IMR-90 (cell line): ENCODE measurements at regions not wholly inside any gene's neighbourhood (a gene's known extent, or its start where the extent isn't known, plus 50 kb on each side); places are given as distances from the start of the nearest gene placed in this dataset.

Experiments
- ATAC-seq: fragments of 200-7000 bp; cut with Tn5 transposase; 2 replicates; pipeline ENCODE4 v1.9.1; 2020; ENCODE audit warnings: low read depth, mild to moderate bottlenecking, moderate library complexity
- BruUV-seq: library from RNA; stranded (reverse); fragments of 400-500 nt; replicated peaks from 2 replicates; lab custom pipeline; 2021; lab: Mats Ljungman, UMichigan
- CTCF ChIA-PET: fragments of 300-600 bp; formaldehyde crosslinking; extraction: SDS; loops from one replicate; lab custom pipeline; 2021; ENCODE audit warnings: antibody characterized with exemption; lab: Yijun Ruan, JAX
- POLR2A ChIA-PET: fragments of 300-600 bp; sonication (Branson Sonifier 250); formaldehyde crosslinking; loops from one replicate; lab custom pipeline; 2022; ENCODE audit warnings: antibody characterized with exemption; ENCODE audit not compliant: unreplicated experiment; lab: Charles Lee
- DNase-seq: peaks from one replicate; pipeline ENCODE4 v3.0.0; 2013
- H2AFZ ChIP-seq: replicated peaks from 2 replicates; pipeline ENCODE3; 2013; ENCODE audit warnings: low read length, mild to moderate bottlenecking; ENCODE audit not compliant: poor library complexity
- H2AK5ac ChIP-seq: 2 replicates; pipeline ENCODE4 v1.6.1; 2013; ENCODE audit warnings: low read depth, low read length, inconsistent platforms
- H2AK9ac ChIP-seq: replicated peaks from 2 replicates; pipeline ENCODE3; 2013; ENCODE audit warnings: mild to moderate bottlenecking, low read depth, low read length, moderate library complexity; ENCODE audit not compliant: poor library complexity
- H2BK120ac ChIP-seq: 2 replicates; pipeline ENCODE4 v1.6.1; 2013; ENCODE audit warnings: low read depth, low read length, inconsistent platforms
- H2BK15ac ChIP-seq: 3 replicates; pipeline ENCODE4 v1.6.1; 2013; ENCODE audit warnings: low read depth, low read length, inconsistent platforms
- H2BK20ac ChIP-seq: 2 replicates; pipeline ENCODE4 v1.6.1; 2013; ENCODE audit warnings: low read depth, mild to moderate bottlenecking, inconsistent platforms, low read length, moderate library complexity
- H2BK5ac ChIP-seq: 2 replicates; pipeline ENCODE4 v1.6.1; 2013; ENCODE audit warnings: mild to moderate bottlenecking, low read depth, low read length, inconsistent platforms; ENCODE audit not compliant: poor library complexity, severe bottlenecking
- H3K14ac ChIP-seq: replicated peaks from 2 replicates; pipeline ENCODE4 v1.6.1; 2013; ENCODE audit warnings: low read depth, low read length, inconsistent platforms
- H3K18ac ChIP-seq: 2 replicates; pipeline ENCODE4 v1.6.1; 2013; ENCODE audit warnings: low read depth, low read length, control low read depth
- H3K23ac ChIP-seq: 2 replicates; pipeline ENCODE4 v1.6.1; 2013; ENCODE audit warnings: low read depth, low read length, inconsistent platforms
- H3K27ac ChIP-seq: 2 replicates; pipeline ENCODE4 v1.5.1; 2013; ENCODE audit warnings: mild to moderate bottlenecking, control low read depth, low read length; ENCODE audit not compliant: insufficient read depth
- H3K27me3 ChIP-seq: 2 replicates; pipeline ENCODE4 v1.6.1; 2013; ENCODE audit warnings: low read length; ENCODE audit not compliant: control insufficient read depth, insufficient read depth
- H3K36me3 ChIP-seq: 2 replicates; pipeline ENCODE4 v1.6.1; 2013; ENCODE audit warnings: low read length, mixed read lengths; ENCODE audit not compliant: control insufficient read depth, insufficient read depth
- H3K4ac ChIP-seq: 2 replicates; pipeline ENCODE4 v1.6.1; 2013; ENCODE audit warnings: low read depth, low read length, inconsistent platforms
- H3K4me1 ChIP-seq: 2 replicates; pipeline ENCODE4 v1.6.1; 2013; ENCODE audit warnings: low read length, mixed read lengths; ENCODE audit not compliant: control insufficient read depth, insufficient read depth
- H3K4me2 ChIP-seq: 2 replicates; pipeline ENCODE4 v1.6.1; 2013; ENCODE audit warnings: low read depth, mild to moderate bottlenecking, control low read depth, low read length, moderate library complexity
- H3K4me3 ChIP-seq: 2 replicates; pipeline ENCODE4 v1.5.1; 2013; ENCODE audit warnings: low read depth, mild to moderate bottlenecking, control low read depth, low read length, moderate library complexity; ENCODE audit not compliant: insufficient read depth
- H3K56ac ChIP-seq: 2 replicates; pipeline ENCODE4 v1.6.1; 2013; ENCODE audit warnings: low read length, inconsistent platforms; ENCODE audit not compliant: insufficient read depth; ENCODE audit errors: extremely low read depth
- H3K79me1 ChIP-seq, 2 experiments: 2 replicates each; pipeline ENCODE4 v1.6.1; 2013; ENCODE audit warnings: low read length in 2 of 2, inconsistent platforms in 1 of 2, low read depth in 1 of 2
- H3K9ac ChIP-seq: 2 replicates; pipeline ENCODE4 v1.6.1; 2013; ENCODE audit warnings: low read depth, low read length, control low read depth
- H3K9me1 ChIP-seq: 2 replicates; pipeline ENCODE4 v1.6.1; 2013; ENCODE audit warnings: low read length, inconsistent platforms; ENCODE audit not compliant: insufficient read depth
- H3K9me3 ChIP-seq: 2 replicates; pipeline ENCODE4 v1.6.1; 2013; ENCODE audit warnings: low read length; ENCODE audit not compliant: control insufficient read depth, insufficient read depth
- H4K20me1 ChIP-seq: 2 replicates; pipeline ENCODE4 v1.6.1; 2013; ENCODE audit warnings: low read length, inconsistent platforms; ENCODE audit not compliant: insufficient read depth
- H4K5ac ChIP-seq: 2 replicates; pipeline ENCODE4 v1.6.1; 2013; ENCODE audit warnings: mild to moderate bottlenecking, low read depth, low read length, control low read depth
- H4K8ac ChIP-seq, 2 experiments: 2 replicates each; pipeline ENCODE4 v1.6.1; 2013; ENCODE audit warnings: low read depth in 2 of 2, low read length in 2 of 2, control low read depth in 1 of 2, inconsistent platforms in 1 of 2
- H4K91ac ChIP-seq: 2 replicates; pipeline ENCODE4 v1.6.1; 2013; ENCODE audit warnings: low read depth, low read length, inconsistent platforms; ENCODE audit not compliant: insufficient read depth
- BHLHE40 ChIP-seq: fragments of 150-350 bp; IDR thresholded peaks from 2 replicates; pipeline ENCODE4 v1.6.1; 2016; ENCODE audit warnings: mild to moderate bottlenecking, low read depth, low read length
- CEBPB ChIP-seq: IDR thresholded peaks from 2 replicates; pipeline ENCODE4 v1.6.1; 2012; ENCODE audit warnings: low read depth, low read length, improper control_type of control experiment
- CHD1 ChIP-seq: IDR thresholded peaks from 2 replicates; pipeline ENCODE4 v1.6.1; 2012; ENCODE audit warnings: low read depth, low read length, improper control_type of control experiment
- FOS ChIP-seq: fragments of 150-350 bp; IDR thresholded peaks from 2 replicates; pipeline ENCODE4 v1.6.1; 2016; ENCODE audit warnings: low read depth, low read length
- MAFK ChIP-seq: IDR thresholded peaks from 2 replicates; pipeline ENCODE4 v1.6.1; 2012; ENCODE audit warnings: low read depth, low read length, improper control_type of control experiment
- MAZ ChIP-seq: IDR thresholded peaks from 2 replicates; pipeline ENCODE4 v1.6.1; 2012; ENCODE audit warnings: low read depth, mild to moderate bottlenecking, low read length, improper control_type of control experiment, moderate library complexity, borderline replicate concordance
- NFE2L2 ChIP-seq: fragments of 150-350 bp; IDR thresholded peaks from 2 replicates; pipeline ENCODE4 v1.6.1; 2016; ENCODE audit warnings: low read depth, mild to moderate bottlenecking, low read length
- RAD21 ChIP-seq: IDR thresholded peaks from 2 replicates; pipeline ENCODE4 v1.6.1; 2012; ENCODE audit warnings: low read length, improper control_type of control experiment
- RCOR1 ChIP-seq: IDR thresholded peaks from 2 replicates; pipeline ENCODE4 v1.6.1; 2012; ENCODE audit warnings: mild to moderate bottlenecking, low read length, improper control_type of control experiment; ENCODE audit not compliant: insufficient replicate concordance
- SMC3 ChIP-seq: fragments of 150-350 bp; IDR thresholded peaks from 2 replicates; pipeline ENCODE4 v1.6.1; 2016; ENCODE audit warnings: low read depth, mild to moderate bottlenecking, antibody characterized with exemption, low read length, moderate library complexity
- WGBS, 2 experiments: methylation state at CpG; one replicate each; pipeline versions ENCODE4 v1.1.5 to v1.1.7; 2013; ENCODE audit warnings: missing lambda C conversion rate in 2 of 2; ENCODE audit not compliant: insufficient read length in 1 of 2; ENCODE audit errors: extremely low coverage in 2 of 2; 5-methylcytosine and 5-hydroxymethylcytosine counted together
- dilution Hi-C: fragments of 300-500 bp; cut with HindIII; formaldehyde crosslinking; loops from one replicate; pipeline ENCODE4 v1.14.3; 2018; ENCODE audit warnings: low sequenced_read_pairs; ENCODE audit not compliant: unreplicated experiment
- in situ Hi-C: fragments of 300-500 bp; cut with MboI; formaldehyde crosslinking; loops from 3 replicates; pipeline ENCODE4 v1.14.3; 2019; ENCODE audit warnings: low sequenced_read_pairs, inconsistent platforms, mixed read lengths
- intact Hi-C: fragments of 100-400 bp; cut with micrococcal nuclease; formaldehyde crosslinking; loops from 2 replicates; pipeline ENCODE4 v1.10.0; 2022
- TF ChIP-seq, protein P1 (sequence below): conservative IDR thresholded peaks from 2 replicates; pipeline ENCODE4 v1.5.1; 2012; ENCODE audit warnings: mild to moderate bottlenecking, low read depth, low read length, improper control_type of control experiment

- Histone ChIP-seq H3K79me1 (no peaks in the 10 kb centered on the region), H2AK9ac (no peak overlapping the region), H2AFZ (no peak overlapping the region), H4K91ac (no peak overlapping the region), H4K8ac (no peak overlapping the region), H3K4me1 (no peaks in the 10 kb centered on the region), H3K4me2 (no peak overlapping the region), H3K18ac (no peak overlapping the region), H3K9me3 (no peaks in the 10 kb centered on the region), H3K9ac (no peak overlapping the region), H2BK15ac (no peak overlapping the region), H3K27me3 (no peaks in the 10 kb centered on the region), H3K27ac (no peak overlapping the region), H3K9me1 (no peaks in the 10 kb centered on the region), H2AK5ac (no peak overlapping the region), H3K36me3 (no peaks in the 10 kb centered on the region), H3K4me3 (no peak overlapping the region), H3K14ac (no peak overlapping the region), H3K56ac (no peak overlapping the region), H4K20me1 (no peaks in the 10 kb centered on the region), H4K5ac (no peak overlapping the region), H2BK20ac (no peak overlapping the region), H2BK120ac (no peak overlapping the region), H3K4ac (no peak overlapping the region), H2BK5ac (no peak overlapping the region), H3K23ac (no peak overlapping the region)
- ChIA-PET CTCF (no interaction called here), POLR2A (no interaction called here)
- in situ Hi-C loops: no loop called here
- ATAC-seq (no peak), DNase-seq (no peak)
- TF ChIP-seq MAZ (no peak), RAD21 (no peak), NFE2L2 (no peak), CEBPB (no peak), MAFK (no peak), RCOR1 (no peak), FOS (no peak), BHLHE40 (no peak), CHD1 (no peak), SMC3 (no peak)
- TF ChIP-seq, protein P1, sequence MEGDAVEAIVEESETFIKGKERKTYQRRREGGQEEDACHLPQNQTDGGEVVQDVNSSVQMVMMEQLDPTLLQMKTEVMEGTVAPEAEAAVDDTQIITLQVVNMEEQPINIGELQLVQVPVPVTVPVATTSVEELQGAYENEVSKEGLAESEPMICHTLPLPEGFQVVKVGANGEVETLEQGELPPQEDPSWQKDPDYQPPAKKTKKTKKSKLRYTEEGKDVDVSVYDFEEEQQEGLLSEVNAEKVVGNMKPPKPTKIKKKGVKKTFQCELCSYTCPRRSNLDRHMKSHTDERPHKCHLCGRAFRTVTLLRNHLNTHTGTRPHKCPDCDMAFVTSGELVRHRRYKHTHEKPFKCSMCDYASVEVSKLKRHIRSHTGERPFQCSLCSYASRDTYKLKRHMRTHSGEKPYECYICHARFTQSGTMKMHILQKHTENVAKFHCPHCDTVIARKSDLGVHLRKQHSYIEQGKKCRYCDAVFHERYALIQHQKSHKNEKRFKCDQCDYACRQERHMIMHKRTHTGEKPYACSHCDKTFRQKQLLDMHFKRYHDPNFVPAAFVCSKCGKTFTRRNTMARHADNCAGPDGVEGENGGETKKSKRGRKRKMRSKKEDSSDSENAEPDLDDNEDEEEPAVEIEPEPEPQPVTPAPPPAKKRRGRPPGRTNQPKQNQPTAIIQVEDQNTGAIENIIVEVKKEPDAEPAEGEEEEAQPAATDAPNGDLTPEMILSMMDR: no peak
- no CpG with 5 or more reads among the region's 5 CpGs for WGBS, 2 experiments
- dilution Hi-C loops: no loop called here
- intact Hi-C loops: no loop called here
- BruUV-seq: no TSS peak
Measured at GRCh38 chr3:22606461-22606860, 596.7 kb upstream of the UBE2E2 start.
